NCI-H446 treated with DMSO at 0.1 percent for 48 hours (cell line): ENCODE measurements at regions not wholly inside any gene's neighbourhood (a gene's known extent, or its start where the extent isn't known, plus 50 kb on each side); places are given as distances from the start of the nearest gene placed in this dataset.

Experiments
- DNase-seq: peaks from one replicate; lab custom pipeline; 2025; lab: John Stamatoyannopoulos, UW

- no peak for DNase-seq
Observed at GRCh38 chr10:57786850-57787750, 480.6 kb downstream of the IPMK start.

DNA sequence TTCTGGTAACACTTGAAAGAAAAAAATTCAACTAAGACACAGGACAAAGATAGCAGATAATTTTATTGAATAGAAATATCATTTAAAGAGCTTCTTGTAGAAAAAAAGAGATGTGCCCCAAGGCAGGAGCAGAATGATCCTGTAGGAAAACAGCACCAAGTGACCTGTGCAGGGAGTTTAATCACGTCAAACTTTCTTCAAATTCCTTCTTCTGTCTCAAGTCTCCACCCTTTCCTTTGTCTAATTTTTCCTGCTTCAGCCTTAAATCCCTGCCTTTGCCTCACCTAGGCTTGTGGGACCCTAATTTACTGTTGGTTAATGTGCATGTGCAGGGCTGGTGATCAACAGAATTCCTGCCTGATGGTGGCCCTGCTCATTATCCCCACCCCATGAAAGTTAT is 481.4 kb downstream of the IPMK start:
- no peak for DNase-seq

GRCh38 chr10:57785546-57785945 is 482.1 kb downstream of the IPMK start:
- DNase-seq, result no peak

DNA sequence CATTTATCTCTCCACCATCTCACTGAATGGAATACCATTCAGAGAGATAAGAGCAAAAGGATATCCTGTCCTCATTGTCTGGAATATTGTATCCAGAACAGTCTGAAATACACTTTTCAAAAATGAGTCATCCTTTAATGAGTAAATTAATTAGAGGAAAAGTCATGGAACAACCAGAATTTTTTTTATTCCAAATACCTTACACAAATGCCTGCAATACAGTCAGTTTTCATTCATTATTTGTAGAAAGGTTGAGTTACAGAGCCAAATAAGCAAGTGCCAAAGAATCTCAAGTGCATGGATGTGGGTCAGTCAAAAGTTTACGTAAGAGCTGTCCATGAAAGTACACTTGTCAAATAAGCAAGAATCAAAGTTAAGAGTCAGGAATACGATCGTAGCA is 482.6 kb downstream of the IPMK start:
- no peak for DNase-seq

- no peak for DNase-seq
Observed at GRCh38 chr10:57776688-57777432, 490.8 kb downstream of the IPMK start.

DNA sequence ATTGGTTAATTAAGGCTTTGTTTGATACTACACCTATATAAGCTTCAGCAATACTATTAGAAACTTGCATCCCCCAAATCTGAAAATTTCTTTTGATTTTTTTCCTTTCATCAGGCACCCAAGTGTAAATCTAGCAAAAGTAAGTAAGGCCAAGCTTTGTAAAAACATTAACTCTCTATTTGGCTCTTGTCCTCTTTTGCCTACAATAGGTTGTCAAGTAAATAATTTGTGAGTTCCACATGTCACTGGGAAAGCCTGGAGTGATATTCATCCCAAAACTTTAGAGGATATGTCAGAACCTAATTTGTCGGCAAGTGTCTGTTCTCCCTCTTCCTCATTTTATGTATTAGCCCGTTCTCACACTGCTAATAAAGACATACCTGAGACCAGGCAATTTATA is 492.4 kb downstream of the IPMK start:
- DNase-seq, result no peak

DNA sequence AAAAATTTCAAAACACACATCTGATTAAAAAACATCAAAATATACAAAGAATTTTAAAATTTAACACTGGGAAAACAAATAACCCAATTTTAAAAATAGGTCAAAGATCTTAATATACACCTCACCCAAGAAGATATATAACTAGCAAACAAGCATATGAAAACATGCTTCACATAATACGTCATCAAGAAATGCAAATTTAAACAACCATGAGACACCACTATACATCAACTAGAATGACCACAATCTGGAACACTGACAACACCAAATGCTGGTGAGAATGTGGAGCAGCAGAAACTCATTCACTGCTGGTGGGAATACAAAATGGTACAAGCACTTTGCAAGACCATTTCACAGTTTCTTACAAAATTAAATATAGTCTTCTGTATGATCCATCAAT is 498.4 kb downstream of the IPMK start:
- DNase-seq, result no peak

DNA sequence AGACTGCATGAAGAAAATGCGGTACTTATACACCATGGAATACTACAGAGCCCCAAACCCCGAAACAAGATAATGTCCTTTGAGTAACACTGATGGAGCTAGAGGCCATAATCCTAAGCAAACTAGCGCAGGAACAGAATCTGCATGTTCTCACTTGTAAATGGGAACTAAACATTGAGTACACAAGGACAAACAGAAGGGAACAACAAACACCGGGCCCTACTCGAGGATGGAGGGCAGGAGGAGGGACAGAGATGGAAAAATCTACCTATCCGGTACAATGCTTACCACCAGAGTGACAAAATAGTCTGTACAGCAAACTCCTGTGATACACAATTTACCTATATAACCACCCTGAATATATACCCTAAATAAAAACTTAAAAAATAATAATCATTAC is 507.9 kb downstream of the IPMK start:
- no peak for DNase-seq

GRCh38 chr10:57754803-57755202 is 512.9 kb downstream of the IPMK start:
- DNase-seq, result no peak

GRCh38 chr10:57743711-57744110 is 524.0 kb downstream of the IPMK start:
- no peak for DNase-seq

DNA sequence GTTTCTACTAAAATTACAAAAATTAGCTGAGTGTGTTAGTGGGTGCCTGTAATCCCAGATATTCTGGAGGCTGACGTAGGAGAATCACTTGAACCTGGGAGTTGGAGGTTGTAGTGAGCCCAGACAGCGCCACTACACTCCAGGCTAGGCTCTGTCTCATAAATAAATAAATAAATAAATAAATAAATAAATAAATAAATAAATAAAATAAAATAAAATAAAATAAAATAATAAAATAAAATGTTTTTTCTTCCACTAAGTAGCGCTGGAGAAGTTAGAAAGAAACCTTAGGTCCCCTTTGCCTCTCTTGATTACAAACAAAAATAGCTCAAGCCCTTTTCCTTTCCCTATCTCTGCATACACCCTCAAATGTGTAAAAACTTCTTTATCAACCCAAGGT is 525.9 kb downstream of the IPMK start:
- DNase-seq, result no peak

DNA sequence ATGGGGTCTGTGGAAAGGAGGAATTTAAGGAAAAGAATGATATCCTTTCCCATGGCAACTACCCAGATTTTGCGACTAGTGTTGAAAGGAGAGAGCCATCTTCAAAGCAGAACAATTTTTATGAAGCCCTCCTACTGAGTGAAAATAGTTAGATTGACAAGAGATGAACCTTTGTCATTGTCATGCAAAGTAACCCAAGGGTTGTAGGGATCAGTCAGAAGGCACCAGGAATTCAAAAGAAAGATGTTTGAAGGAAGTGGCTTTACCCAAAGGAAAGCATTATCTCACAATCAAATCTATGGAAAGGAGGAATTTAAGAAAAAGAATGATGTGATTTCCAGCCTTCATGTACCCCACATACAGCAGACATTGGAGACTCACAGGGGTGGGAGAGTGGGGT is 544.4 kb downstream of the IPMK start:
- no peak for DNase-seq

- no peak for DNase-seq
Observed at GRCh38 chr10:57716884-57717283, 550.8 kb downstream of the IPMK start.

DNA sequence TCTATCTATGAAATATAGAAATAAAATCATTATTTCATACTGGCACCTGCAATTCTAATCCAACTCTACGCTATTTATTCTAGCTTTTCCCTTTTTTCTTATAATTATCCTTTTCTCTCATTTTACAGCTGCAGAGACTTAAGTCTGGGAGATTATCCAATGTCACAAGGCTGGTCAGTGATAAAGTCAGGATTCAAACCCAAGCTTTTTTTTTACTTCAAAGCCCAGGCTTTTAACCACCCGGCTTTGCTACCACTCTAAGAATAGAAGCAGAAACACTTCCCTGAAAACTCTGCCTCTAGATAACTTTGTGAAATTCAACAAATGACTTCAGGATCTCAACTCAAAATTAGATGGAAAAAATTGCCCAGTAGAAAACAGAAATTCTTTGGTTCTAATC is 552.5 kb downstream of the IPMK start:
- no peak for DNase-seq

DNA sequence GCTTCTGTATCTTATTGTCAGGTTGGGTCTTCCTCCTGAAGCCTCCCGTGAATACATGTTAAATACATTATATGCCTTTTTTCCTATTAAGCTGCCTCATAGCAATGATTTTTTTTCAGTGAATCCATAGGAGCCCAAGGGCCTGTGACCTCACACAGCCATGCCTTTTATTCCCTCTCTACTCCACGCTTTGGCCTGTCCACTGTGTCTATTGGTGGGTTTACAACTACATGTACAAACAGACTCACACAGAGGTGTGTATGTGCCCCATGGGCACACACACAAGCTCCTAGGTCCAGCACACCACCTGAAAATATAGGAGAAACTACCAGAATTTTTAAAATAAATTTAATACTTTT is 560.4 kb downstream of the IPMK start:
- DNase-seq, result no peak

DNA sequence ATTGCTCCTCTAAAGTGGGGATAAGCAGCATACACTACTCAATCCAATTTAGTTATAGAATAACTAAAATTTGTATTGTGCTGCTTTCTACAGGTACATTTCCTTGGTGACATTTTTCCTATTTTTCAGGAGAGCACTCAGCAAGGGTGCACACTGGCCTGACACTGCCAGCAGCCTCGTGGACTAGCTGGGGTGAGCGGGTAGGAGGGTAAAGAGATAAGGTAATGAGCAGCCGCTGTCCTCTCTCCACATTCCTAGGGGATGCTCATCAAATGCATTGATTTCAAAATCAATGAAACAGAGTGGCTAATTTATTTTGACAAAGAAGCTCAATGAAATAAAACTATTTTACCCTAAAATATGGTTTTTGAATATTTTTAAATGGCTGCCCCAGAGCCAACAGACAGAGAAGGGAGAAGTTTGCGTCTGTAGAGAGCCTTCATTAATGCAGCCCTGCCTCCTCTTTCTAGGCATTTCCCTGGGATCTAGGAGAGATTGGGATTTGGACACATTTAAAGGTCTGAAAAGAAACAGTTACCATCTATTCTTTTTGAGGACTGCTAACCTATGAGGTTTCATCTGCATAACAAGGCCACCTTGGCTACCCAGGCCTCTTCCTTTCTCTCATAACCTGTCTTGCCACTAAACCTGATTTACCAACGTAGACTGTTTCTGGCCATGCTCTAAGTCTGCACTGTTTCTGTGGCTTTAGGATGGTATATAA is 561.0 kb downstream of the IPMK start:
- no peak for DNase-seq

DNA sequence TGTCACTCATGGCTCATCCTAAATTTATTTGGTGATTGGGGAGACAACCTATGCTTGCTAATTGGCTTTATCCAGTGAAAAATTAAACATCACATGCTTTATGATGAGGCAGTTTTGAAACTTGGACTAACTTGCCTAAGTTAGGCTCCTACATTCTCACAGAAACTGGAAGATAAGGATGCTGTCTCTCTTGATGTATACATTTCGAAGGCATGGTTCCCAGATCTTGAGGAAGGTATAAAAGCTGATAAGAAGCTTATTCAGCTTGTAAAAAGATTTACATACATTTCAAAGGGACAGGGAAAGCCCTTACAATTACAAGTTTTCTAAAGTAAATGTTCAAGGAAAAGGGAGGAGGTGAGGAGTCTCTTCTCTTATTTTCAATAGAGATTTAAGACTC is 561.7 kb downstream of the IPMK start:
- no peak for DNase-seq

DNA sequence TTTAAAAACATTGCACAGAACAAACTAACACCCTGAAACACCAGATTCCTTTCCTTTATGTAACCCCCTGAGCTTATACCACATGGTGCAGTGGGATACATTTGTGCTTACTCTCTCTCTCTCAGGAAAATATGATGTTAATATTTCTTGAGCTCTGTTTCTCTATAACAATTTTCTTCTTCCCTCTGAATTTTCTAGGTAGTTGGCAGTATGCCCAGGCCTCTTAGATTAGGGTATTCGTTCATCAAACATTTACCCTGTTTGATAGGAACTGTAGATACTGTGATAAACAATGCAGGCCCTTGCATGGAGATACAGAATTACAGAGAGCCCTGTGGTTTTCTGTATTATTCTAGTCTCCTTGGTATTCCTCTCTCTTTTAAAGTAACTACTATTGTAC is 567.8 kb downstream of the IPMK start:
- DNase-seq, result no peak

DNA sequence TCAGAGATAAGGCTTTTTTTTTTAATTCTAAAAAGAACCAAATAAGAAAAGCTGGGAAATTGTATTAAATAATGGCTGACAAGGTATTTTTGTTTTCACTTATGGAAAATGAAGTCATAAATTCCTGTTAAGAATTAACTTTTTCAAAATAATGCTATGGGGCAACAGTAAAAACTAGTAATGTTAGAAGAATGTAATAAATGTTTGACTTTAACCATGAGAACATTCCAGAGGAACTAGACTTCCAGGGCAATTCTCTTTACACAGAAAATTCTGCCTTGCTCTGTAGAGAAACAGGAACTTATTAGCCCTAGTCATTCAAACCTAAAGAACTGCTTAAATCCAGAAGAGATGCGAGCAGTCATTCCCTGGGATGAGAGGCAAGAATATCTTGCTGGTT is 571.1 kb downstream of the IPMK start:
- DNase-seq, result no peak

DNA sequence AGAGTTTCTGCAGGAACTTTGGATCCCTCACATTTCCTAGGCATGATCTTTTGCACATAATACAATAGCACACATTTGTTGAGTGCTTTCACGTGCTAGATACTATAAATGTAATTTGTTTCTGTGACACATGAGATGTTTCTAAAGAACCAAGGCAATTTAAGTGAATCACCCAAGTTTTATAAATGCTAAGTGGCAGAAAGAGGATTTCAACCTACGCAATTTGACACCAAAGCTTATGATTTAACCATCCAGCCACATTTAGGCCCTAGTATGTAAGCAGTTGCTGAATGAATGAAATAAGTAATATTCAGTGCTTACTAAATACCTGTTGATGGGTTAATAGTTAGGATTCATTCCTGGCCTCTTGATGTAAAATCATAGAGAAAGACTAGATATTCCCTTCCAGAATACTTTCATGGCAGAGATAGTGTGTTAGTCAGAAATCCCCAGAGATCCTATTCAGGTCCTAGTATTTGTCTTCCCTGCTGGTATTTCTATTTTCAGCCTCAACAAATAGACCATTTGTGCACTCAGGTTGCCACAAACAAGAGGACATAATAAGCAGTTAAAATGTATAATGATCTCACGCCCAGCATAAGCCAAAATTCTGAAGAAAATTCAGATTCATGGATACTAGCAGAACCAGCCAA is 572.6 kb downstream of the IPMK start:
- no peak for DNase-seq

- DNase-seq, result no peak
Observed at GRCh38 chr10:57692255-57692980, 575.3 kb downstream of the IPMK start.
